Posterior cingulate gyrus (tissue), 11 donors: ENCODE measurements at regions not wholly inside any gene's neighbourhood (a gene's known extent, or its start where the extent isn't known, plus 50 kb on each side); places are given as distances from the start of the nearest gene placed in this dataset.
"Not testable (repeated sequence)": the region's sequence is repeated elsewhere in the genome, so short reads cannot be mapped to it uniquely, and the experiment has no call there.

Experiments
- DNase-seq, 10 donors: peaks; one replicate each; pipeline versions ENCODE4 v3.0.0 to v3.0.0-alpha.2; 2020 to 2021; ENCODE audit warnings: mixed read lengths in 3 of 10
- intact Hi-C: fragments of 100-400 bp; cut with DNase I; formaldehyde crosslinking; loops from one replicate; pipeline ENCODE4 v1.15.1; 2023

DNA sequence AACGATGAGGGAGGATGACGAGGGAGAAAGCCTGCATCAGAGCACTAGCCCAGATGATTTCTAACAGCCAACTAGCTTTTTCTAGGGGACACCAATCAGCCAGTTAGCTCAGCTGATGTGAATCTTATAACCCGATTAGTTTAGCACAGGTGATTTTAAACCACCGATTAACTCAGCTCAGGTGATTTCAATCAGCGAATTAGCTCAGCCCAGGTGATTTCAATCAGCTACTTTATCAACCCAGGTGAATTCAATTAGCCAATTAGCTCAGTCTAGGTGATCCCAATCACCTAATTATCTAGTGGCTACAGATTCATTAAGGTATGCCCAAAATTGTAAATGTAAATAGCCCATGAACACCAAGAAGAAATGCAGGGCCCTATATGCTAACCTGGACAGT is 146.9 kb downstream of the ZNF486 start:
- DNase-seq: no peak
- intact Hi-C loops: no loop called here

DNA sequence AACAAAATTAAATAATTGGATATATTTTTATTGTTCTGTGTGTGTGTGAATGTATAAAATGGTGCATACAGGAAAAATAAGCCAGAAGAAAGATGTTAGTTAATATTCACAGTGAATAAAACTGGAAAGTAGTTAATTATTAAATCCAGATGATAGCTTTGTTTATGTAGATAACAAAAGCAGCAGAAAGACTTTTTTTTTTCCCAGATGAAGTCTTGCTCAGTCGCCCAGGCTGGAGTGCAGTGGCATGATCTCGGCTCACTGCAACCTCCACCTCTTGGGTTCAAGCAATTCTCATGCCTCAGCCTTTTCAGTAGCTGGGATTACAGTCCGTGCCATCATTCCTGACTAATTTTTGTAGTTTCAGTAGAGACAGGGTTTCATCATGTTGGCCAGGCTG is 140.1 kb downstream of the ZNF486 start:
- intact Hi-C loops: no loop called here
- no peak for DNase-seq

- intact Hi-C loops: not testable (repeated sequence)
- DNase-seq: peak in 1 of 10 donors; percentile 75
These were observed 129.3 kb downstream of the ZNF486 start for GRCh38 chr19:20296314-20296713.

GRCh38 chr19:20294181-20294580 is 127.2 kb downstream of the ZNF486 start:
- intact Hi-C loops: no loop called here
- DNase-seq: no peak

GRCh38 chr19:20292520-20292919 is 125.5 kb downstream of the ZNF486 start:
- DNase-seq, intact Hi-C loops: not testable (repeated sequence)

DNA sequence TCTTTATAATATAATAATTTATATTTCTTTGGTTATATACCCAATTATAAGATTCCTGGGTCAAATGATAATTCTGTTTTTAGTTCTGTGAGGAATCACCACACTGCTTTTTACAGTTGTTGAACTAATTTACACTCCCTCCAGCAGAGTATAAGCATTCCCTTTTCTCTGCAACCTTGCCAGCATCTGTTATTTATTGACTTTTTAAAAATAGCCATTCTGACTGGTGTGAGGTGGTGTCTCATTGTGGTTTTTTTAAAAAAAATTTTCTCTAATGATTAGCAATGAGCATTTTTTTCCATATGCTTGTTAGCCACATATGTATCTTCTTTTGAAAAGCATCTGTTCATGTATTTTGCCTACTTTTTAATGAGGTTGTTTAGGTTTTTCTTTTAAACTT is 122.2 kb downstream of the ZNF486 start:
- no peak for DNase-seq
- intact Hi-C loops: no loop called here

GRCh38 chr19:20287070-20287469 is 120.1 kb downstream of the ZNF486 start:
- intact Hi-C loops: no loop called here
- DNase-seq: peak in 5 of 10 donors; percentile 4 to 91 (median 43)

DNA sequence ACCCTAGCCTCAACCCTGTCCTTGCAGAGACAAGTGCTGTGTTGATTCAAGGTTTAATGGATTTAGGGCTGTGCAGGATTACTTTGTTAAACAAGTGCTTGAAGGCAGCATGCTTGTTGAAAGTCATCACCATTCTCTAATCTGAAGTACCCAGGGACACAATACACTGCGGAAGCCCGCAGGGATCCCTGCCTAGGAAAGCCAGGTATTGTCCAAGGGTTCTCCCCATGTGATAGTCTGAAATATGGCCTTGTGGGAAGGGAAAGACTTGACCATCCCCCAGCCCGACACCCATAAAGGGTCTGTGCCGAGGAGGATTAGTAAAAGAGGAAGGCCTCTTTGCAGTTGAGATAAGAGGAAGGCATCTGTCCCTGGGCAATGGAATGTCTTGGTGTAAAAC is 118.9 kb downstream of the ZNF486 start:
- DNase-seq, intact Hi-C loops: not testable (repeated sequence)

- intact Hi-C loops: no loop called here
- peak in 6 of 10 donors; percentile 14 to 86 (median 50) for DNase-seq
These were observed 112.5 kb downstream of the ZNF486 start for GRCh38 chr19:20279516-20279915.

- no peak for DNase-seq
These were observed 111.3 kb downstream of the ZNF486 start for GRCh38 chr19:20278342-20278741.

DNA sequence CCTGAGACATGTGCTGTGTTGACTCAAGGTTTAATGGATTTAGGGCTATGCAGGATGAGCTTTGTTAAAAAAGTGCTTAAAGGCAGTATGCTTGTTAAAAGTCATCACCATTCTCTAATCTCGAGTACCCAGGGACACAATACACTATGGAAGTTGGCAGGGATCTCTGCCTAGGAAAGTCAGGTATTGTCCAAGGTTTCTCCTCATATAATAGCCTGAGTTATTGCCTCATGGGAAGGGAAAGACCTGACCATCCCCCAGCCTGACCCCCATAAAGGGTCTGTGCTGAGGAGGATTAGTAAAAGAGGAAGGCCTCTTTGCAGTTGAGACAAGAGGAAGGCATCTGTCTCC is 109.7 kb downstream of the ZNF486 start:
- intact Hi-C loops, DNase-seq: not testable (repeated sequence)

More at GRCh38 chr19:20278342-20278741, 111.3 kb downstream of the ZNF486 start:
- intact Hi-C loops: no loop called here

GRCh38 chr19:20276011-20276731 is 109.2 kb downstream of the ZNF486 start:
- intact Hi-C loops: no loop called here
- no peak for DNase-seq

- intact Hi-C loops: no loop called here
- no peak for DNase-seq
These were observed 107.0 kb downstream of the ZNF486 start for GRCh38 chr19:20273951-20274570.

DNA sequence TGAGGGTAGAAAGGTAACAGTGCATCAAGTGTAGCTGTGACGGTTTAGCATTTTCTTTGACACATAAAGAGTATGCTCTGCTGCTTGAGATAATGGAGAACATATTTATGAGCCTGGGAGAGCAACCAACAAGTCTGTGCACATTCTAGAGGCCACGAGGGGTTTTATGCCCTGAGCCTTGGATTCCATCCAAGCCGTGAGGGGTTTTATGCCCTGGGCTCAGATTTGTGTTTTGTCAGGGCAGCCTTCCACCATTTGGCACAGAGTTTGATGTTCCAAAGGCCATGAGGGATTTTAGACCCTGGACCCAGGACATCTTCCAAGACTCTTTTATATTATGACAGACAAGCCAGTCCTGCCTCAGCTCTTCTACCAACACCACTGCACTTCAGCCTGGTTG is 106.4 kb downstream of the ZNF486 start:
- intact Hi-C loops: no loop called here
- DNase-seq: no peak

DNA sequence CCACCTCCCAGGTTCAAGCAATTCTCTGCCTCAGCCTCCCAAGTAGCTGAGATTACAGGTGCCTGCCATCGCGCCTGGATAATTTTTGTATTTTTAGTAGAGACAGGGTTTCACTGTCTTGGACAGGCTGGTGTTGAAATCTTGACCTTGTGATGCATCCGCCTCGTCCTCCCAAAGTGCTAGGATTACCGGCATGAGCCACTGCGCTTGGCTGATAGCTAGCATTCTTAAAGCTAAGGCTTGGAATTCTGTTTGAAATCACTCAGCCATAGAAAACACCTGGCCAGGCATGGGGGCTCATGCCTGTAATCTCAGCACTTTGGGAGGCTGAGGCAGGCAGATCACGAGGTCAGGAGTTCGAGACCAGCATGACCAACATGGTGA is 105.6 kb downstream of the ZNF486 start:
- intact Hi-C loops: not testable (repeated sequence)

DNA sequence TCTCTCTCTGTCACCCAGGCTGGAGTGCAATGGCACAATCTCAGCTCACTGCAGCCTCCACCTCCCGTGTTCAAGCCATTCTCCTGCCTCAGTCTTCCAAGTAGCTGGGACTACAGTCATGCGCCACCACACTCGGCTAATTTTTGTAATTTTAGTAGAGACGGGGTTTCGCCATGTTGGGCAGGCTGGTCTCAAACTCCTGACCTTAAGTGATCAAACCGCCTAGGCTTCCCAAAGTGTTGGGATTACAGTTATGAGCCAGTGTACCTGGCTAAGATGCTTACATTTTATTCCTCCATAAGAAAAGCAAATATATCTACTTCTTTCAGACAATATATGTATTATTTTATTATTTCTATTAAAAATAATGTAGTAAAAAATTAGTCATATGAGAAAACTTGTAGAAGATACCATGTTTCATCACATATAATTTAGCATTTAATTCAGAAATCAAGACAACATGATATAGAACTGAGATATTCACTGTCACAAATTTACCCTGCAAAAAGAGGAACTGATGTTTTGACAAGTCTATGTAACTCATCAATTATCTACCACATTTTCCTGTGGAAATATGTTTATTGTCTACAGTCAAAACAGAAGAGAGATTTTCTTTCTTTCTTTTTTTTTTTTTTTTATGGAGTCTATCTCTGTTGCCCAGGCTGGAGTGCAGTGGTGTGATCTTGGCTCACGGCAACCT is 105.1 kb downstream of the ZNF486 start:
- DNase-seq, intact Hi-C loops: not testable (repeated sequence)

More for the DNA sequence above, 105.6 kb downstream of the ZNF486 start:
- not testable (repeated sequence) for DNase-seq

GRCh38 chr19:20271215-20271926 is 104.4 kb downstream of the ZNF486 start:
- DNase-seq: no peak
- intact Hi-C loops: no loop called here

DNA sequence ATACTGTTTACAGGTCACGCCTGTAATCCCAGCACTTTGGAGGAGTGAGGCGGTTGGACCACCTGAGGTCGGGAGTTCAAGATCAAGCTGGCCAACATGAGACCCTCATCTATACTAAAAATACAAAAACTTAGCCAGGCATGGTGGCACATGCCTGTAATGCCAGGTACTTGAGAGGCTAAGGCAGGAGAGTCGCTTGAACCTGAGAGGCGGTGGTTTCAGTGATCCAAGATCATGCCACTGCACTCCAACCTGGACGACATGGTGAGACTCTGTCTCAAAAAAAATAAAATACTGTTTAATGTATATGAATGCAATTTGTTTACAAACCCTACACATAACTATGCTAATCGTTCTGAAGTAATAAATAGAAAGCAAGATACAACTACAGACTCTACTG is 102.4 kb downstream of the ZNF486 start:
- no peak for DNase-seq
- intact Hi-C loops: no loop called here

- intact Hi-C loops, DNase-seq: not testable (repeated sequence)
These were observed 94.5 kb downstream of the ZNF486 start for GRCh38 chr19:20261513-20261912.

- intact Hi-C loops, DNase-seq: not testable (repeated sequence)
These were observed 93.7 kb downstream of the ZNF486 start for GRCh38 chr19:20260738-20261137.

GRCh38 chr19:20259615-20260014 is 92.6 kb downstream of the ZNF486 start:
- intact Hi-C loops: no loop called here
- DNase-seq: no peak
